Keratinocyte (primary cell): ENCODE measurements at regions not wholly inside any gene's neighbourhood (a gene's known extent, or its start where the extent isn't known, plus 50 kb on each side); places are given as distances from the start of the nearest gene placed in this dataset.

Source experiments
- EZH2 ChIP-seq: IDR thresholded peaks from one replicate; pipeline ENCODE4 v1.6.1; 2012; ENCODE audit warnings: inconsistent platforms, mild to moderate bottlenecking, low read length, moderate library complexity
- TF ChIP-seq, protein P1 (sequence below), 3 experiments: IDR thresholded peaks in 1 of 3; conservative IDR thresholded peaks in 1 of 3; optimal IDR thresholded peaks in 1 of 3; 2 replicates in 2 of 3; 3 replicates in 1 of 3; pipeline versions ENCODE3 to v1.5.1; 2011; ENCODE audit warnings: low read length in 3 of 3, mild to moderate bottlenecking in 3 of 3, moderate library complexity in 2 of 3, control low read depth in 1 of 3, inconsistent platforms in 1 of 3; ENCODE audit not compliant: insufficient read depth in 2 of 3; ENCODE audit errors: extremely low read depth in 1 of 3

DNA sequence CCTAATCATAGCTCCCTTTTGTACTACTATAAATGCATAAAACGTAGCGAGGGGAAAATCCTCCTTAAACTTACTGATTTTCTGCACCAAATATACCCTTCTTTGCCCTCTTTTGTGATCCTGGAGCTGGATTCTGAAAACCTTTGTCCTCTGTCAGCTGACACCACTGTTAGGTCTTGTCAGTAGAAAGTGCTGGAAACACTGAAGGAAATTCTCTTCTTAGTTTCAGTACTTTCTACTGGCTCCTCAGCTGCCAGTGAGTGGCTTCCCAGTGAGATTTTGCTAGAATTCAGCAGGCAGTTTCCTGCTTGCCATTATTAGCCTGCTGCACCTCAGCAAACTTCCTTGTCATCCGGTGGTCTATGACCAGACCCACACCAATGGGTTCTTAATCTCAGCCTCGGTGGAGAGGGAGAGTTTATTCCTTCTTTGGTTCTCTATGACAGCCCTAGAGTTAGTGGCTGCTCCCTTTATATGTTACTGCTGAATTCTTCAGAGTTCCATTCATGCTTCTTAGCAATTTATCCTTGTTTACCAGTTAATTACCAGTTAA, 476.2 kb downstream of the FSCB start:
- TF ChIP-seq, protein P1, sequence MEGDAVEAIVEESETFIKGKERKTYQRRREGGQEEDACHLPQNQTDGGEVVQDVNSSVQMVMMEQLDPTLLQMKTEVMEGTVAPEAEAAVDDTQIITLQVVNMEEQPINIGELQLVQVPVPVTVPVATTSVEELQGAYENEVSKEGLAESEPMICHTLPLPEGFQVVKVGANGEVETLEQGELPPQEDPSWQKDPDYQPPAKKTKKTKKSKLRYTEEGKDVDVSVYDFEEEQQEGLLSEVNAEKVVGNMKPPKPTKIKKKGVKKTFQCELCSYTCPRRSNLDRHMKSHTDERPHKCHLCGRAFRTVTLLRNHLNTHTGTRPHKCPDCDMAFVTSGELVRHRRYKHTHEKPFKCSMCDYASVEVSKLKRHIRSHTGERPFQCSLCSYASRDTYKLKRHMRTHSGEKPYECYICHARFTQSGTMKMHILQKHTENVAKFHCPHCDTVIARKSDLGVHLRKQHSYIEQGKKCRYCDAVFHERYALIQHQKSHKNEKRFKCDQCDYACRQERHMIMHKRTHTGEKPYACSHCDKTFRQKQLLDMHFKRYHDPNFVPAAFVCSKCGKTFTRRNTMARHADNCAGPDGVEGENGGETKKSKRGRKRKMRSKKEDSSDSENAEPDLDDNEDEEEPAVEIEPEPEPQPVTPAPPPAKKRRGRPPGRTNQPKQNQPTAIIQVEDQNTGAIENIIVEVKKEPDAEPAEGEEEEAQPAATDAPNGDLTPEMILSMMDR (optimal IDR thresholded peaks at IDR 0.05 in 1 of 3, IDR thresholded peaks at IDR 0.05 in 1 of 3, conservative IDR thresholded peaks at IDR 0.05 in 1 of 3; ENCODE audit: extremely low read depth in 1 of 3, insufficient read depth in 2 of 3, low read length in 3 of 3) = no peak
- TF ChIP-seq EZH2 = no peak
